H9 (cell line): ENCODE measurements at regions not wholly inside any gene's neighbourhood (a gene's known extent, or its start where the extent isn't known, plus 50 kb on each side); places are given as distances from the start of the nearest gene placed in this dataset.

Experiments used
- DNase-seq: peaks from one replicate; pipeline ENCODE4 v3.0.0-alpha.2; 2017
- H2AFZ ChIP-seq: one replicate; pipeline ENCODE4 v1.6.1; 2013; ENCODE audit warnings: mild to moderate bottlenecking, low read length, control low read depth, moderate library complexity
- H2AK5ac ChIP-seq: 2 replicates; pipeline ENCODE4 v1.6.1; 2013; ENCODE audit warnings: low read length, control low read depth, mixed read lengths; ENCODE audit not compliant: insufficient read length
- H2BK120ac ChIP-seq: one replicate; pipeline ENCODE4 v1.6.1; 2013; ENCODE audit warnings: low read depth, mild to moderate bottlenecking, low read length, control low read depth, inconsistent platforms; ENCODE audit not compliant: poor library complexity, severe bottlenecking
- H2BK12ac ChIP-seq: 2 replicates; pipeline ENCODE4 v1.6.1; 2013; ENCODE audit warnings: low read length, control low read depth, mixed read lengths, low read depth; ENCODE audit not compliant: insufficient read length
- H2BK15ac ChIP-seq: 2 replicates; pipeline ENCODE4 v1.6.1; 2013; ENCODE audit warnings: low read depth, low read length, control low read depth
- H2BK20ac ChIP-seq: one replicate; pipeline ENCODE4 v1.6.1; 2013; ENCODE audit warnings: low read depth, mild to moderate bottlenecking, low read length, control low read depth, inconsistent platforms; ENCODE audit not compliant: poor library complexity, severe bottlenecking
- H2BK5ac ChIP-seq: 2 replicates; pipeline ENCODE4 v1.6.1; 2013; ENCODE audit warnings: low read length, control low read depth, mixed read lengths; ENCODE audit not compliant: insufficient read length
- H3K14ac ChIP-seq: 2 replicates; pipeline ENCODE4 v1.6.1; 2013; ENCODE audit warnings: low read length, control low read depth; ENCODE audit not compliant: insufficient read depth
- H3K18ac ChIP-seq: 2 replicates; pipeline ENCODE4 v1.6.1; 2013; ENCODE audit warnings: low read depth, mild to moderate bottlenecking, mixed read lengths, low read length, control low read depth; ENCODE audit not compliant: insufficient read length
- H3K23ac ChIP-seq: 2 replicates; pipeline ENCODE4 v1.6.1; 2013; ENCODE audit warnings: low read length, control low read depth, mixed read lengths, low read depth; ENCODE audit not compliant: insufficient read length
- H3K23me2 ChIP-seq: 2 replicates; pipeline ENCODE4 v1.6.1; 2013; ENCODE audit warnings: low read depth, mild to moderate bottlenecking, mixed read lengths, low read length, control low read depth; ENCODE audit not compliant: insufficient read length, poor library complexity, severe bottlenecking
- H3K27ac ChIP-seq: 2 replicates; pipeline ENCODE4 v1.5.1; 2013; ENCODE audit warnings: low read length, control low read depth, mixed read lengths, low read depth; ENCODE audit not compliant: insufficient read length
- H3K27me3 ChIP-seq: 2 replicates; pipeline ENCODE4 v1.6.1; 2013; ENCODE audit warnings: low read length, control low read depth, inconsistent platforms; ENCODE audit not compliant: insufficient read depth
- H3K4ac ChIP-seq: 2 replicates; pipeline ENCODE4 v1.6.1; 2013; ENCODE audit warnings: low read depth, mild to moderate bottlenecking, control low read depth, inconsistent platforms, low read length, moderate library complexity
- H3K4me1 ChIP-seq: 2 replicates; pipeline ENCODE4 v1.6.1; 2013; ENCODE audit warnings: low read length, control low read depth, inconsistent platforms; ENCODE audit not compliant: insufficient read depth
- H3K4me2 ChIP-seq: 2 replicates; pipeline ENCODE4 v1.6.1; 2013; ENCODE audit warnings: low read length, control low read depth, mixed read lengths; ENCODE audit not compliant: insufficient read length, insufficient read depth
- H3K56ac ChIP-seq: 2 replicates; pipeline ENCODE4 v1.6.1; 2013; ENCODE audit warnings: low read depth, mild to moderate bottlenecking, mixed read lengths, low read length, control low read depth; ENCODE audit not compliant: insufficient read length
- H3K79me1 ChIP-seq: 2 replicates; pipeline ENCODE4 v1.6.1; 2013; ENCODE audit warnings: low read depth, mild to moderate bottlenecking, moderate library complexity, low read length, control low read depth, inconsistent platforms; ENCODE audit not compliant: insufficient read depth, poor library complexity, severe bottlenecking
- H3K79me2 ChIP-seq: 2 replicates; pipeline ENCODE4 v1.6.1; 2013; ENCODE audit warnings: low read length, control low read depth, inconsistent platforms; ENCODE audit not compliant: insufficient read depth
- H3K9ac ChIP-seq: 2 replicates; pipeline ENCODE4 v1.6.1; 2013; ENCODE audit warnings: low read length, control low read depth, mixed read lengths; ENCODE audit not compliant: insufficient read length; ENCODE audit errors: extremely low read depth
- H3K9me3 ChIP-seq: one replicate; pipeline ENCODE4 v1.6.1; 2013; ENCODE audit warnings: low read depth, low read length, inconsistent platforms; ENCODE audit not compliant: control insufficient read depth
- H3T11ph ChIP-seq: one replicate; pipeline ENCODE4 v1.6.1; 2013; ENCODE audit warnings: mild to moderate bottlenecking, low read length, control low read depth, inconsistent platforms
- H4K20me1 ChIP-seq: one replicate; pipeline ENCODE4 v1.6.1; 2013; ENCODE audit not compliant: control insufficient read depth, insufficient read length, insufficient read depth
- H4K5ac ChIP-seq: 2 replicates; pipeline ENCODE4 v1.6.1; 2013; ENCODE audit warnings: low read depth, mild to moderate bottlenecking, mixed read lengths, low read length, control low read depth; ENCODE audit not compliant: insufficient read length
- H4K8ac ChIP-seq: replicated peaks from 2 replicates; pipeline ENCODE4 v1.6.1; 2013; ENCODE audit warnings: low read length, control low read depth, mixed read lengths, low read depth; ENCODE audit not compliant: insufficient read length
- H4K91ac ChIP-seq: 2 replicates; pipeline ENCODE4 v1.6.1; 2013; ENCODE audit warnings: low read depth, mild to moderate bottlenecking, moderate library complexity, mixed read lengths, low read length, control low read depth; ENCODE audit not compliant: insufficient read length
- H3K27ac Mint-ChIP-seq, 3 experiments: 2 replicates in 2 of 3; 3 replicates in 1 of 3; pipeline ENCODE4 v1.8.0; 2020 to 2021; ENCODE audit warnings: mixed read lengths in 3 of 3, mild to moderate bottlenecking in 1 of 3, moderate library complexity in 1 of 3
- H3K27me3 Mint-ChIP-seq: 2 replicates; pipeline ENCODE4 v1.8.0; 2021; ENCODE audit warnings: low read depth, mild to moderate bottlenecking, moderate library complexity, mixed read lengths
- H3K36me3 Mint-ChIP-seq, 3 experiments: 2 replicates in 2 of 3; 3 replicates in 1 of 3; pipeline ENCODE4 v1.8.0; 2020 to 2021; ENCODE audit warnings: low read depth in 3 of 3, mixed read lengths in 3 of 3; ENCODE audit not compliant: insufficient read depth in 1 of 3
- H3K4me1 Mint-ChIP-seq, 2 experiments: 2 replicates each; pipeline ENCODE4 v1.8.0; 2020; ENCODE audit warnings: mixed read lengths in 2 of 2
- H3K4me3 Mint-ChIP-seq, 2 experiments: 2 replicates in 1 of 2; 3 replicates in 1 of 2; pipeline ENCODE4 v1.8.0; 2020 to 2021; ENCODE audit warnings: mild to moderate bottlenecking in 2 of 2, mixed read lengths in 2 of 2, moderate library complexity in 1 of 2
- H3K9me3 Mint-ChIP-seq, 2 experiments: 2 replicates in 1 of 2; 3 replicates in 1 of 2; pipeline ENCODE4 v1.8.0; 2020; ENCODE audit warnings: mild to moderate bottlenecking in 2 of 2, mixed read lengths in 2 of 2, moderate library complexity in 1 of 2
- WGBS: extraction: QIAGEN DNeasy Blood & Tissue Kit; methylation state at CpG from one replicate; pipeline ENCODE4 v1.1.7; 2013; ENCODE audit warnings: missing lambda C conversion rate, low lambda C conversion rate, mixed read lengths; ENCODE audit not compliant: insufficient read length; ENCODE audit errors: extremely low coverage; 5-methylcytosine and 5-hydroxymethylcytosine counted together
- TF ChIP-seq, protein P1 (sequence below): fragments of 200-600 bp; sonication (generic); conservative IDR thresholded peaks from 3 replicates; pipeline ENCODE4 v1.8.0; 2021; ENCODE audit warnings: antibody characterized with exemption, mild to moderate bottlenecking

DNA sequence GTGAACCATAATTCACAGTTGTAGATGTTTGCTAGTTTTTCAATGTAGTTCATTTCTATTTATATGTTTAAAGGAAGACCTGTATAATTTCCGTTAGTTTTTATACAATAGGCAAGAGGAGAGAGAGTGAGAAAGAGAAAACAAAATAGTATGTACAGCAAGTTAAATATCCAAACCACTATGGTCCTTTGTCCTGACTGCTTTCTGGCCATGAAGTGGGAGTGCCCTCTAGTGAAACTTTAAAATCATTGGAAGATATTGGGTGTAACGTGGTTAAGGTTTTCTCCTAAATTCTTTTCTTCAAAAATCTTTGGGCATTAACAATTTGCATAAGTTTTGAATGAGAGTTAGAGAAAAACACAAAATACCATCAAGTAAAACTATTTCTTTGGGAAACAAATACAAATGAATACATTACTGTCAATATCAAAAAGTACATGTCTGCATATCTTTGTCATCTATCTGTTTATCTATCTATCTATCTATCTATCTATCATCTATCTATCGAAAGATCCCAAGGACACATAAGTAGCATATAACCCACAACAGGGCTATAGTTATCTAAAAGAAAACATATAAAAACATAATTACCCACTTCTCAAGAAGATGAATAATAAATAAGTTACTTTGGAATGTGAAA, 534.6 kb upstream of the ATP11B start:
- Histone ChIP-seq H3K4me2 (no peak overlapping the region), H3K23ac (no peak overlapping the region), H3K79me2 (no peaks in the 10 kb centered on the region), H2BK20ac (no peak overlapping the region), H3T11ph (no peak overlapping the region), H3K9me3 (no peaks in the 10 kb centered on the region), H4K8ac (no peak overlapping the region), H2BK15ac (no peak overlapping the region), H3K4me1 (peaks cover 2% of the 10 kb centered on the region; the same call in 1 of the 2 replicates), H3K23me2 (no peaks in the 10 kb centered on the region), H2BK5ac (no peak overlapping the region), H2BK120ac (no peak overlapping the region), H4K20me1 (no peaks in the 10 kb centered on the region), H2AFZ (no peak overlapping the region), H2AK5ac (no peak overlapping the region), H3K18ac (no peak overlapping the region), H3K27me3 (no peaks in the 10 kb centered on the region), H3K27ac (no peak overlapping the region), H3K14ac (no peak overlapping the region), H3K4ac (no peak overlapping the region), H3K79me1 (no peaks in the 10 kb centered on the region), H4K91ac (no peak overlapping the region), H3K9ac (no peak overlapping the region), H3K56ac (no peak overlapping the region), H2BK12ac (no peak overlapping the region), H4K5ac (no peak overlapping the region)
- no peak overlapping the region for H3K27ac Mint-ChIP-seq
- no peak overlapping the region for H3K4me3 Mint-ChIP-seq
- TF ChIP-seq, protein P1, sequence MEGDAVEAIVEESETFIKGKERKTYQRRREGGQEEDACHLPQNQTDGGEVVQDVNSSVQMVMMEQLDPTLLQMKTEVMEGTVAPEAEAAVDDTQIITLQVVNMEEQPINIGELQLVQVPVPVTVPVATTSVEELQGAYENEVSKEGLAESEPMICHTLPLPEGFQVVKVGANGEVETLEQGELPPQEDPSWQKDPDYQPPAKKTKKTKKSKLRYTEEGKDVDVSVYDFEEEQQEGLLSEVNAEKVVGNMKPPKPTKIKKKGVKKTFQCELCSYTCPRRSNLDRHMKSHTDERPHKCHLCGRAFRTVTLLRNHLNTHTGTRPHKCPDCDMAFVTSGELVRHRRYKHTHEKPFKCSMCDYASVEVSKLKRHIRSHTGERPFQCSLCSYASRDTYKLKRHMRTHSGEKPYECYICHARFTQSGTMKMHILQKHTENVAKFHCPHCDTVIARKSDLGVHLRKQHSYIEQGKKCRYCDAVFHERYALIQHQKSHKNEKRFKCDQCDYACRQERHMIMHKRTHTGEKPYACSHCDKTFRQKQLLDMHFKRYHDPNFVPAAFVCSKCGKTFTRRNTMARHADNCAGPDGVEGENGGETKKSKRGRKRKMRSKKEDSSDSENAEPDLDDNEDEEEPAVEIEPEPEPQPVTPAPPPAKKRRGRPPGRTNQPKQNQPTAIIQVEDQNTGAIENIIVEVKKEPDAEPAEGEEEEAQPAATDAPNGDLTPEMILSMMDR, result peak; percentile 89; the same call in 2 of the 3 replicates
- DNase-seq, result no peak
- no peaks in the 10 kb centered on the region for H3K9me3 Mint-ChIP-seq
- WGBS, result no CpG with 5 or more reads among the region's 3 CpGs
- H3K36me3 Mint-ChIP-seq, result no peaks in the 10 kb centered on the region
- no peaks in the 10 kb centered on the region for H3K27me3 Mint-ChIP-seq
- peaks cover 18 to 24% of the 10 kb centered on the region in 2 experiments for H3K4me1 Mint-ChIP-seq
